Erythroblast (primary cell): ENCODE measurements at regions not wholly inside any gene's neighbourhood (a gene's known extent, or its start where the extent isn't known, plus 50 kb on each side); places are given as distances from the start of the nearest gene placed in this dataset.

Experiments used
- GATA1 ChIP-seq: IDR thresholded peaks from 2 replicates; pipeline ENCODE4 v1.6.1; 2011; ENCODE audit warnings: low read depth, mild to moderate bottlenecking, control low read depth, low read length, moderate library complexity
- POLR2A ChIP-seq: IDR thresholded peaks from 2 replicates; pipeline ENCODE4 v1.6.1; 2011; ENCODE audit warnings: mild to moderate bottlenecking, low read length

- TF ChIP-seq POLR2A (no peak), GATA1 (no peak)
These were observed 121.7 kb upstream of the CFAP20DC start for GRCh38 chr3:59171491-59171890.
